Right lobe of liver (tissue), 4 donors: ENCODE measurements at regions not wholly inside any gene's neighbourhood (a gene's known extent, or its start where the extent isn't known, plus 50 kb on each side); places are given as distances from the start of the nearest gene placed in this dataset.

Source experiments
- POLR2A ChIP-seq: fragments of 450-650 bp; IDR thresholded peaks from one replicate; pipeline ENCODE4 v1.6.1; 2017; ENCODE audit warnings: antibody characterized with exemption, mild to moderate bottlenecking
- TF ChIP-seq, protein P1 (sequence below), 4 donors: fragments of 200-600 bp in 3 of 4; fragments of 450-650 bp in 1 of 4; IDR thresholded peaks; one replicate each; pipeline versions ENCODE4 v1.5.1 to v1.8.0; 2016 to 2022; ENCODE audit warnings: antibody characterized with exemption in 4 of 4, mild to moderate bottlenecking in 2 of 4
- donor health status: DM: no; HTN: no; CAD: no.
- donor health status: DM: no; HTN: no; CAD: no.
- donor health status: DM: no; HTN: yes; CAD: no.

DNA sequence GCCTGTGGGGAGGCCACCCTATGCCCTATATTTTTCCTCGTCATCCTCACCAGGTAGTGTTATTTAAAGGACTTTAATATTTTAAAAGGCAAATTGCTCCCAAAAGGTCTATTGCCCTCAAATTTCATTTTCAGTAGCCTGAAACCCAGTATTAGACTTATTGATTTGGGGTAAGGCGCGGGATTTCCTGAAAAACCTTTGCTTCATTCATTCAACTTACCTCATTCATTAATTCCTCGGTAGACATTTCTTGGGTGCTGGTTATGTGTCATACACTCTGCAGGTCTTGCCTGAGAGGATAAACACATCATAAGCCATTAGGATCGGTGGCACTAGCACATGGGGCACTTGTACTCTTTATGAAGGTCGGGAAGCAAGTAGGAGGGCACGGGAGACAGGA is 99.2 kb downstream of the ARF6 start:
- no peak for TF ChIP-seq POLR2A
- TF ChIP-seq, protein P1, sequence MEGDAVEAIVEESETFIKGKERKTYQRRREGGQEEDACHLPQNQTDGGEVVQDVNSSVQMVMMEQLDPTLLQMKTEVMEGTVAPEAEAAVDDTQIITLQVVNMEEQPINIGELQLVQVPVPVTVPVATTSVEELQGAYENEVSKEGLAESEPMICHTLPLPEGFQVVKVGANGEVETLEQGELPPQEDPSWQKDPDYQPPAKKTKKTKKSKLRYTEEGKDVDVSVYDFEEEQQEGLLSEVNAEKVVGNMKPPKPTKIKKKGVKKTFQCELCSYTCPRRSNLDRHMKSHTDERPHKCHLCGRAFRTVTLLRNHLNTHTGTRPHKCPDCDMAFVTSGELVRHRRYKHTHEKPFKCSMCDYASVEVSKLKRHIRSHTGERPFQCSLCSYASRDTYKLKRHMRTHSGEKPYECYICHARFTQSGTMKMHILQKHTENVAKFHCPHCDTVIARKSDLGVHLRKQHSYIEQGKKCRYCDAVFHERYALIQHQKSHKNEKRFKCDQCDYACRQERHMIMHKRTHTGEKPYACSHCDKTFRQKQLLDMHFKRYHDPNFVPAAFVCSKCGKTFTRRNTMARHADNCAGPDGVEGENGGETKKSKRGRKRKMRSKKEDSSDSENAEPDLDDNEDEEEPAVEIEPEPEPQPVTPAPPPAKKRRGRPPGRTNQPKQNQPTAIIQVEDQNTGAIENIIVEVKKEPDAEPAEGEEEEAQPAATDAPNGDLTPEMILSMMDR (IDR thresholded peaks at IDR 0.05): no peak
